Activated gamma-delta T cell treated with Interleukin-2 at 50 U/mL for 16 hours (primary cell): ENCODE measurements at regions not wholly inside any gene's neighbourhood (a gene's known extent, or its start where the extent isn't known, plus 50 kb on each side); places are given as distances from the start of the nearest gene placed in this dataset.

Experiments used
- DNase-seq: peaks from one replicate; pipeline ENCODE4 v3.0.0-alpha.2; 2020

- DNase-seq, result no peak
Measured at GRCh38 chr18:42187611-42188380, 232.8 kb downstream of the PIK3C3 start.

- DNase-seq, result no peak
Measured at GRCh38 chr18:42190643-42191042, 235.6 kb downstream of the PIK3C3 start.

- DNase-seq, result no peak
Measured at GRCh38 chr18:42192251-42193248, 237.5 kb downstream of the PIK3C3 start.

- no peak for DNase-seq
Measured at GRCh38 chr18:42196651-42197050, 241.6 kb downstream of the PIK3C3 start.

GRCh38 chr18:42201137-42201536 lies 246.1 kb downstream of the PIK3C3 start:
- no peak for DNase-seq

- DNase-seq, result no peak
Measured at GRCh38 chr18:42211201-42211600, 256.2 kb downstream of the PIK3C3 start.

- DNase-seq, result no peak
Measured at GRCh38 chr18:42222557-42222956, 267.5 kb downstream of the PIK3C3 start.

GRCh38 chr18:42228581-42228980 lies 273.5 kb downstream of the PIK3C3 start:
- no peak for DNase-seq

- DNase-seq, result no peak
Measured at GRCh38 chr18:42229211-42230210, 274.5 kb downstream of the PIK3C3 start.

GRCh38 chr18:42230636-42231035 lies 275.6 kb downstream of the PIK3C3 start:
- DNase-seq, result no peak

- no peak for DNase-seq
Measured at GRCh38 chr18:42231284-42231683, 276.2 kb downstream of the PIK3C3 start.

- no peak for DNase-seq
Measured at GRCh38 chr18:42231796-42232195, 276.8 kb downstream of the PIK3C3 start.

GRCh38 chr18:42233908-42234307 lies 278.9 kb downstream of the PIK3C3 start:
- no peak for DNase-seq

- DNase-seq, result no peak
Measured at GRCh38 chr18:42242758-42243157, 287.7 kb downstream of the PIK3C3 start.

GRCh38 chr18:42245137-42245536 lies 290.1 kb downstream of the PIK3C3 start:
- DNase-seq, result no peak

- no peak for DNase-seq
Measured at GRCh38 chr18:42255908-42256765, 301.1 kb downstream of the PIK3C3 start.

- DNase-seq, result no peak
Measured at GRCh38 chr18:42258301-42258965, 303.4 kb downstream of the PIK3C3 start.

- DNase-seq, result no peak
Measured at GRCh38 chr18:42261731-42262130, 306.7 kb downstream of the PIK3C3 start.

GRCh38 chr18:42264497-42264896 lies 309.5 kb downstream of the PIK3C3 start:
- DNase-seq, result no peak

GRCh38 chr18:42268186-42268725 lies 313.2 kb downstream of the PIK3C3 start:
- no peak for DNase-seq

- DNase-seq, result no peak
Measured at GRCh38 chr18:42268798-42269197, 313.8 kb downstream of the PIK3C3 start.
